GM21576 (cell line): ENCODE measurements at regions not wholly inside any gene's neighbourhood (a gene's known extent, or its start where the extent isn't known, plus 50 kb on each side); places are given as distances from the start of the nearest gene placed in this dataset.

ENCODE experiments used
- ATAC-seq: cut with Tn5 transposase; IDR thresholded peaks from one replicate; pipeline ENCODE4 v1.9.1; 2021; ENCODE audit warnings: mild to moderate bottlenecking, moderate library complexity; ENCODE audit not compliant: unreplicated experiment

DNA sequence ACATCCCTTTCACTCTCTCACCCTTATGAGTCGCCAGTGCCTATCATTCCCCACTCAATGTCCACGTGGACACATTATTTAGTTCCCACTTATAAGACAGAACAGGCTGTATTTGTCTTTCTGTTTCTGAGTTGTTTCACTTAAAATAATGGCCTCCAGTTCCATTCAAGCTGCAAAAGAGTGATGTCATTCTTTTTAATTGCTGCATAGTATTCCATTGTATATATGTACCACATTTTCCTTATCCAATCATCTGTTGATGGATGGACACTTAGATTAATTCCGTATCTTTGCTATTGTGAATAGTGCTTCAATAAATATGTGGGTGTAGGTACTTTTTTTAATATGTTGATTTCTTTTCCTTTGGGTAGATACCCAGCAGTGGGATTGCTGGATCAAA lies 79.1 kb downstream of the ZNF365 start:
- no peak for ATAC-seq

DNA sequence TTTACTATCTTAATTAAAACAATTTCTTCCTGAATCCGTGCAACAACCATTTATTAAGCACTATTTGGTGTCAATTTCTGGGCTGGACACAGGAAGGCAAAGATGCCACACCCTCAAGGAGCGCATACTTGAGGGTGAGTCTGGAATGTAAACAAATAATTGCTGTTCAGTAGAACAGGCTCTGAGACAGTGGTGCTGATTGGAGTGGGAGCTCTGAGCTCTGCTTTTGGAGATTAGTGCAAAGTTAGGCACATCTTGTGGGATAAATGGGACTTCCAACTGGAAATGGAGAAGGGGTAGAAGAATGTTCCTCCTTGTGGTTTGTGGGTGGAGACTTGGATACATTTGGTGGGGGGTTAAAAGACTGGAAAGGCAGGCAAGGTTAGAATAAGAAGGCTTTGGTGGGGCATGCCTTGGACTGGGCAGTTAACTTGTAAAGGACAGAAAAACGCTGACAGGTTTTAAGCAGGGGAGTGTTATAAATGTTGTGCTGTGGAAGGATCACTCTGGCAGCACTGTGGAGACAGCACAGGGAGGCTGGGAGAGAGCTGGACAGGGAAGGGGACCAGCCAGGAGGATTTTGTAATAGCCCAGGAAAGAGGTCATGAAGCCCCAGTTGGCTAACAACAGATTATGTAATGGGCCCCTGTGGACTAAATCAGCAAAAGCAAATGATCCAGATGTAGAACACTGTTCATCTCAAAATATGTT lies 80.7 kb downstream of the ZNF365 start:
- no peak for ATAC-seq

DNA sequence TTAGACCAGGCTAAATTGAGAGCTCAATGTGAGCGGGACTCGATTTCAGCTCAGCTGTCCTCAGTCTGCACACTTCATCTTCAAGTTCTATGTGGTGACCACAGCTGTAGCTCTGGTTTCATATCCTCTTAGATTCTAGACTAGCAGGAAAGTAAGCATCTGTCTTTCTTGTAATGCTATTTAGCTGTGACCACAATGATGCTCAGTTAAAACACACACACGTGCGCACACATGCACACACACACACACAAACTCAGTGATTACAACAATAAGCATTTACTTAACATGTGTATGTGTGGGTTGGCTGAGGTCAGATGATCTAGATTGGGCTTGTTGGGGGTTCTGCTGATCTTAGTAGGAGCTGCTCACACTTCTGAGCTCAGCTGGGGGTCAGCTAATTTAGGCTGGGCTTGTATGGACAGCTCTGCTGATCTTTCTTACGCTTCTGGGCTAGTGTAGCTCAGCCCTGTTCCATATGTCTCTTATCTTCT lies 82.5 kb downstream of the ZNF365 start:
- peak; percentile 99 for ATAC-seq

DNA sequence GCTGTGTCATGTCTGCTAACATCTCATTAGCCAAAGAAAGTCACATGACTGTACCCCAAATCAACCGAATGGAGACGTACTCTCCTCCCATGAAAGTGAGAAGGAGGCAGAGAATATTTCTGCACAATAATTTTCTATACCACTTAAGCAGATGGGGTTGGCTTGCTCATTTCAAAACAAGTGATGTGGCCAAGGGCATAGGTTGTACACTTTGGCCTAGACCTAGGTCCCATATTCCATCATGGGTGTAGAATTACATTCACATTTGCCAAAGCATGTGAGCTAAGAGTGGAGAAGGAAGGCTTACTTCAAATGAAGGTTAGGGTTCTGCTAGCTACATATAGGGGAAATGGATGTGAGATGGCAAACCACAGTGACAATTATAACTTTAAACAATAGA lies 83.0 kb downstream of the ZNF365 start:
- peak; percentile 2 for ATAC-seq

DNA sequence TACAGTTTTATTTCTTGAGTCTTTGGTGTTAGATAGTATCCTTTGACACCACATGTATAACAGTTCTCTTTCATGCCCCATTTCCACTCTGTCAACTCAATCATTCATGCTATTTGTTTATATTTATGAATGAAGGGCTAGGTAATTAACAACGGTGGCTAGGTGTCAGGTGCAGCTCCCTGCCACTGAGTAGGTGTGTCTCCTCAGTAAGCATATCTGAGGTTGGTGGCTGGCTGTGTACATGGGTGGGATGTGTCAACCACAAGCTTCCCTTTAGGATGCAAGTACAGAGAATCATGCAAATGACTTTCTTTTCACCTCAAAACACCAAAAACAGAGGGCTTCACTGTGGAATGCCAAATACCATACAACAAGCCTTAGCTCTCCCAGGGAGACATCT lies 83.4 kb downstream of the ZNF365 start:
- no peak for ATAC-seq

DNA sequence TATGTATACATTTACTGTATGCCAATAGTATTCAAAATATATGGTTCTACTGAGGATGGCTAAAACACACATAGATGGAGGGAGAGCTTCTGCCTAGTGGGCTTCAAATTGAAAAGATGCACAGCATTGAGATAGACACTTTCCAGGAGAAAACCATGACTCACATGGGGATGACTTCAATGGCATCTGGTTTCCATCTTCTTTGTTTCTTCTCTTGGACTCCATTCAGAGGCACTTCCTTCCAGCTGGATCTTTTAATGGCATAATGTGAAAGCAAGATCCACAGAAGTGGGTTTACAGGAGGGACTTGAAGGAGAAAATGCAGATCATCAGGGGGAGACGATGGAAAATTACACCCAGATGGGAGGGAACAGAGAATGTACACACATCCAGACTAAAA lies 84.9 kb downstream of the ZNF365 start:
- ATAC-seq, result no peak

DNA sequence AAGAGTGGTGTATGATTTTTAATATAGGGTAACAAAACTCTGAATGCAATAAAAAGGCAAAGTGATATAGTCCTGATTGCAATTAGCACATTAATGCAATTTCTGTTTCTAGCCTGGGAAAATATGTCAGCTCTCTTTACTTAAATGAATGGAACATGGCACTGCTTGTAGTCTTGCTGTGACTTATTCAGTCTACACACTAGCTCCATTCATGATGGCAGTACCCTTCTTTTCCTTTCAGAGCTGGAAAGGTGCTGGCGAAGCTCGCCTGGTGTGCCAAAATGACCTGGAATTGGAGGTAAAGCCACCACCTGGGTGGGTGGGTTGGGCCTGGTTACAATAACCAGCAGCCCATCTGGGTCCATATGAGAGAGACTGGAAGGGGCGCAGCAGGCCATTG lies 85.3 kb downstream of the ZNF365 start:
- ATAC-seq, result no peak

DNA sequence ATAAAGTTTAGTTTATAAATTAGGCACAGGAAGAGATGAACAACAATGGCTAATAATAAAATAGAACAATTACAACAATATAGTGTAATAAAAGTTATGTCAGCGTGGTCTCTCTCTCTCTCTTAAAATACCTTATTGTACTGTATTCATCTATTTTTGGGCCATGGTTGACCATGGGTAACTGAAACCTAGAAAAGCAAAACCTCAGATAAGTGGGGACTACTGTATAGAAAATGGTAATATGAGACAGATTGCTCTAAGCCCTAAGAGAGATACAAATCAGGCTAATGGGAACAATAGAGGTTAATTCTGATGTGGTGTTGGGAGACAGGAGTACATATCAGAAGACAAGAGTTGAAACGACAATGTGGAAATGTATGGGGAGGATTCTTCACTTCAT lies 86.2 kb downstream of the ZNF365 start:
- ATAC-seq, result no peak

DNA sequence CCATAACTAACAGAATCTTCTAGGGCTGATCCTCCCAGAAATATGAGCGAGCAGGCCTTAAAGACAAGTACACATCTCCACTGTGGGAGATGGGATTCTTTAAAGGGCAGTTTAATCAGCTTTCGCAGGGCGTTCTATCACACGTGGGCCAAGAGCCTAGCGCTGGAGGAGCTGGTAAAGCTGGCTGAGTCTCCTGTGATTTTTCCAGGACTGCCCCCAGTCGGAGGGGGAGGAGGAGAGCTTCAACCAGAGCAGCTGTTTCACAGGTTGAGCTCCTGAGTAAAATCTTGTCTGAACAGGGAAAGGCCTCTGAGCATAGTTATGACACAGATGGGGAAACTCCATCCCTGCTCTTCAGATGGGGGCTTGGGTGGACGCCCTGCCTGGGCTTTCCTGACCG lies 87.0 kb downstream of the ZNF365 start:
- no peak for ATAC-seq

DNA sequence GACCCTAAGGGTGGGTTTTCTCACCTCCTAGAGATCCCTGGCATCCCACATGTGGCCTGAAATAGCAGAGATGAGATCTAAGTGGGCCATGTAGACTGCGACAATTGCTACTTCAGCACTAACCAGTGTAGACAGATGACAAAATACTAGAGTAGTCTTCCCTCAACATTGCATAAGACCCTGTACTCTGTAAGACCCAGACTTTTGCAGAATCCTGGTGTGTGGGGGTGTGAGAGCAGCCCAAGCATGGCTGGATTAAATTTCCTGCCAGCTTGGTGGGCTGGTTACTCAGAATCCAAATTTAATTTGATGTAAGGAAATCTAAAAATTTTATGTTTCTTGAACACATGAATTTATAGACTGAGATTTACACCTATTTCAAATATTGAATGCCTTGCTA lies 88.3 kb downstream of the ZNF365 start:
- no peak for ATAC-seq

DNA sequence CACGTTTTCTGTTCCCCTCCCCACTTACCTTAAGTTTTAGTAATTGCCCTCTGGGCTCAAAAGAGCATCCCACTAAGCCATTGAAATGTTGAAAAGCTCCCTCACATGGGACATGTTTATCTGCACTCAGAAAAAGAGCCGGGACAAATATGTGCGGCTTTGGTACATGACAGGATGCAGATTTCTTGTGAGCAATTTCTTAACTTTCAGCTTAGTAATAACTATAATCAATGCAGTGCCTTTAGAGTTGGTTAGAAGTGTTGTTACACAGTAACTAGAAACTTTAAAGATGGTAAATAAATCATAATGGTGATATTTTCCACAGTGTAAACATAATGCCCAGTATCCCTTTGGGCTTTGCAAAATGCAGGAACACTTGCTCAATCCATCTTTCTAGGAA lies 89.2 kb downstream of the ZNF365 start:
- ATAC-seq, result no peak

DNA sequence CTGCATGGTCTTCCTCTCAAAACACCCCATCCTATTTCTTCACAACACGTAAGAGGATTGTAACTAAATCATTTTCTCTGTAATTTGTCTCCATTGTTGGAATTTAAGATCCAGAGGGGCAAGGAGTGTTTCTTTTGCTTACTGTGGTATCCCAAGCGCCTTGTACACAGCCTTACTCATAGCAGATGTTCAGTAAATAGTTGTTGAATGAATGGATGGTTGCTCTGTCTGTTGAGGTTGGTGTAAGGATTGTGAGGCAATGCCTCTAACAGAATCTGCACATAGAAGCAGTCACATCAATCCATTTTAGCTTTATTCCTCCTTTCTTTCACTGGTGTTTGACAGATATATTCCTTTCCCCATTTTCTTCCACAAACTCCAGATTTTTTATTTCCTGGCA lies 90.1 kb downstream of the ZNF365 start:
- ATAC-seq, result no peak

DNA sequence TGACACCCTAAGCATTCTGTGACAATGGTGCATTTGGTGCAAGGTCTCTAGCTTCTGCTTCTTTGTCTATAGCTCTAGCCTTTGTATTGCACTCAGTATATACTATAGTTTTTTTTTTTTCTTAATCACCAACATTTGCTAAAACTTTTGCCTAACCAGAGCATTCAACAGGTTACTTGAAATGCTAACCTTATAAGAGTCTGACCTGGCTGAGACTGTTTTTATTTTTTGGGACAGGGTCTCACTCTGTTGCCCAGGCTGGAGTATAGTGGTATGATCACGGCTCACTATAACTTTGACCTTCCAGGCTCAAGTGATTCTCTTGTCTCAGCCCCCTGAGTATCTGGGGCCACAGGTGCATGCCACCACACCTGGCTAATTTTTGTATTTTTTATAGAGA lies 92.4 kb downstream of the ZNF365 start:
- no peak for ATAC-seq

DNA sequence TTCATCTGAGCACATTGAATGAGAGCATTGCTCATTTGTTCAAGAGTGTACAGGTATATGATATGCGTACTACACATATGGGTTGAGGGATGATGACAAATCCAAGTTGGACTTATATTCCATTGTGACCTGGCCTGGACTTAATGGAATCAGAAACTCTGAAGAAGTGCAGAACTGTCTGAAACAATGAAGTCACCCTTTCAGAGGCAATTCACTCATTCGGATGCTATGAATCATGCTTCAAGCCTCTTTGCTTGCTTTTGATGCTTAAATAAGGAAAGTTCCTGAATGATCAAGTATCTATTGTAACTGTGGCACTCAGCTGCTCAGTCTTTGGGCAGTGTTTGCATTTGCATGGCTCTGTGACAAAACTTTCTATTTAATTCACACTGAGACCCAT lies 93.4 kb downstream of the ZNF365 start:
- ATAC-seq, result no peak

DNA sequence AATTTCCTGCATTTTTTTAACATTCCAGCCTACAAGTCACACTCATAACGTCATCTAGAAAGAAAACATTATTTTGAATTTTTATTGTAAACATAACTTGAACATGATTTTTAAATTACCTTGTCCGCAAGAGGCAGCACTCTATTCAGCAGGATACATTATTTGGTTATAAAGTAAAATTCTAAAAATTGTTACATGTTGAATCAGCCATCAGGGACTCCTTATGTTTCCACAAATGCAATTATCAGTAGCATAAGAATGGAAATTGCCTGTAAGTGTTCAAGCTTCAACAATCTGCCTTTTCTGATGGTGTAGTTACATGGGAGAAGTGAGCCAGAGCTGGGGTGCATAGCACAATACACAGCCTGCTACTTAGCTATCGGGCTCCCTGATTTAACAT lies 97.5 kb downstream of the ZNF365 start:
- no peak for ATAC-seq

DNA sequence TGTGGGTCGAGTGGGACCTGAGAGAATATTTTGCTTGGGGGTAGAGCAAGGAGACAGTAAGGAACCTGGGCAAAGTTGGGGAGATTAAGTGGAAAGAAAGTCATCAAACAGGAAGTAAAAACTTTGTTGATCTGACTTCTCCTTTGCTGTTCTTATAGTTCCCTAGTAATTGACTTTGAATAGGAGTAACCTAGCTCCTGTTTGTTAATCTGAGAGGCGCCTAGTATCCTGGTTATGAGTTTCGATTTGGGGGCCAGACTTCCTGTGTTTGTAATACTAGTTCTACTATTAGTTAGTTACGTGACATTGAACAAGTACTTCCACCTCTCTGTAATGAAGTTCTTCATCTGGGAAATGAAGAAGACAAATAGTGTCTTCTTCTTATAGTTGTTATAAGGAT lies 99.1 kb downstream of the ZNF365 start:
- ATAC-seq, result no peak

DNA sequence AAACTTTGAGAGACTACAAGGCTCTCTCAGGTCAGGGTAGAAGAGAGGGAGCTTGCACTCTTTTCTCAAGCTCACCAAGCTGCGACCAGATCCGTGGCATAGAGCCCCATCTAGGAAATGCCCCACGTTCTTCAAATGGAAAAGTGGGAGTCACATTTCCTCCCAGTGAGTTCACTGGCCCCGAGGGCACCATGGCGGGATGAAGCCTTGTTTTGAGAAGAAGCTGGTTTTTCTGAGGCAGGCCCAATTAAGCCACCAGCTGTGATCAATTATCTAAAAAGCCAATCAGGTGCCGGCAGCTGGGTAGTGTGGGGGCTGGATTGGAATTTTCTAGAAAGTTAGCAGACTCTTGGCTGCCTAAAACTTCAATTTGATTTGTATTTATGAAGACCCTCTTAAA lies 101.4 kb downstream of the ZNF365 start:
- no peak for ATAC-seq

DNA sequence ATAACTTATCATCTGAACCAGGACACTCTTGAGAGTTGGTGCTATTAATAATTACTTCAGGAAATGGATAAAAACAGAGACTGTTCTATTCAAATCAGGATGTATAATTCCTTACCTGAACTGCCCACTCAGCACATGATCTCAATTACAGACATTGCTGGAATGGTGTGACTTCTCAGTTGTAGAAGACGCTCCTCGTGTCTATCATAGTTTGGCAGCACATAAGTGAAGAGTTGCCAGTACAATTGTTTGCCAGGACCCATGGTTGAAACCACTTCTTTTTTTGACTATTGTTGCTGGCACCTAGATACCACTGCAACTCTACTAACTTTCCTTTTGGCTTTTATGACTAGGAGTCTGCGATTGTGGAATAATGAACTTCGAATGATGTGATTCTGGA lies 105.4 kb downstream of the ZNF365 start:
- no peak for ATAC-seq

DNA sequence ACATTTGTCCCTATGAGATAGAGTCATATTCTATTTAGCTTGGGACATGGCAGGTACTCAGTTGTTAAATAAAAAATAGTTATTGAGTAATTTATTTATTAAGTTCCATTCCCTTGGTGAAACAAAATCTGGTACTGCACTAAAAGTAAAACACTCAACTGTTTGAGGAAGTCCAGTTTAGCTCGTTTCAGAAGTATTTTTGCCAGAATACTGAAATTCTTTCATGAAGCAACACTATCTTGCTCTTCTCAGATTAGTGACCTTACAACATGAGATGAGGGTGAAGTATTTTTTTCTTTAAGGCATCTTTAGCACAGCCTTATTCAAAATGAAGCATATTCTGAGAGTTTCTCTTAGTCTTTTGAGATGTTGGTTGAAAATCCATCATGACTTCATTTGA lies 106.0 kb downstream of the ZNF365 start:
- no peak for ATAC-seq

DNA sequence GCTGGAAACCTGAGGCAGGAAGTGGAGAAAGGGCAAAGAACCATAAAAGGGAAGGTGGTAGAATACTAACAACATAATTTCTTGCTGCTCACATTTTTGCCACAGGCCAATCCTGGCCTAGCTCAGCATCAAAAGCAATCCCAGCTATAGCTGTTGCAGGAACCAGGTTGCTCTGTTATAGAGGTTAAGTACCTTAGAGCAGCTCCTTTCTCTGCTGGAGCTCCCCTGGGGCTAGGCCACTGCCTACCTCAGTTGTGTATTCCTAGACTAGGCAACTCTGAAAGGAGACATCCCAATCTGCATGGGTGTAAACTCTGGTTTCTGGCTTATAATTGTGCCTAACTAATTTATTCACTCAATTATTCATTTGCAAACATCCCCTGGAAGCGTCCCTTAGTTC lies 108.4 kb downstream of the ZNF365 start:
- no peak for ATAC-seq

DNA sequence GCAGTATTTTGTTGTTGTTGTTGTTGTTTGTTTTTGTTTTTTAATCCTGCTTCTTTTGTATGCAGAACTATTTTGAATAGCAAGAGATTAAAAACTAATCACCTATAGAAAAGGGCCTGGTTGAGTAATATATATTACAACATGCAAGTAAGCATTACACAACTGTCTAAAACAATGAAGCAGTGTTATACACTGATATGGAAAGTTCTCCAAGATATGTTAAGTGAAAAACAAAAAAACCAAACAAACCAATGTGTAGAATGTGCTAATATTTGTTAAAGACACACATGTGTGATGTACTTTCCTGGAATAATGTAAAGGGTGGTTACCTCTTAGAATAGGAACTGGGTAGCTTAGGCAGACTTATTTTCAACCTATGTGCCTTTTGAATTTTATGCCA lies 117.4 kb downstream of the ZNF365 start:
- no peak for ATAC-seq

DNA sequence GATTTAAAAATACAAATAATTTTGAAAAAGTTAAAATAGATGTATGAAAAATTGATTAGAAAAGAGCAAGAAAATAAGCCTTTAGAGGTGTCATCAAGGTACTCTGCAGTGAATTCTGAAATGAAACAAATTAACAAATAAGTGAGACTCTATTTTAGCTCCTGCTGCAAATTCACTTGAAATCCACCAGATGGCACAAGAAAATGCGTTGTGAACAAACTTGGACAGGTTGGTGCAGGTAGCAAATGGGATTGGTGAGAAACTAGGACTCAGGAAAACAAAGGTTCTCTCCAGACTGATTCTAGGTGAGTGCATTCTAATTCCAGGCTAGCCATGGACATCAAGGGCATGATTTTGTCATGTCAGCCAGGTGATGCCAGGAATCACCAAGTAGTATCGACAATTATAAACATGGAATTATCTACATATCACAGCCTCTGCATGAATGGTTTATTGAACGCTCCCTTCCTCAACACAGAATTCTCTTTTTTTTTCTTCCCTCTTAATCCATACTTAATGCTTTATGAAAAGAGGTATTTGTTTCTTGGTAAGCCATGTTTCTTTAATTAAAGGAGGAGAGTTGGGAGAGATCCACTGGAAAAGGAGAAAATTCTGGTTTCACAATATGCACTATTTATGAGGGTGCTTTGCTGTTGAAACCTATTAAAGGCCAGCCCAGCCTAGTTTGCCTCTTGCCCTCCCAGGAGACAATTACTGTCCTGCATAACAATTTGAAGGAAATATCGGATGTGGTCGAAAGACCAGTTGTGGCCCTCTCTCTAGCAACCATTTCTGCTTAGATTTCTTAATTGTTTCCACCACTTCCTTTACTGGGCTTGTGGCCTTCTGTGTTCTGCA lies 118.1 kb downstream of the ZNF365 start:
- no peak for ATAC-seq

DNA sequence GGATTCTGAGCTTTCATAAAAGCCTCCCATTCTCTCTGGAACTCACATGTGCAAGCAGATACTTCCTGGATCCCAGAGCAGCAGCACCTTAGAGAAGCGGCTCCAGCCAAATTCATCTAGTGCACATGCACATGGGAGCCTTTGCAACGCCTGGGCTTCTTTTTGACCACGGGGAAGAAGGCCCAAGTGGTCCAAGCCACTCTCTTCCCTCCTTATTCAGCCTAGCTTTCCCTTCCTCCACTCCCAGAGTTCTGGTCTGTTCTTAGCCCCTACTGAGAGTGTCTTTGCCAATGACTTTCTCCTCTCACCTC lies 118.7 kb downstream of the ZNF365 start:
- ATAC-seq, result no peak
